GM19240 (cell line): ENCODE measurements at regions not wholly inside any gene's neighbourhood (a gene's known extent, or its start where the extent isn't known, plus 50 kb on each side); places are given as distances from the start of the nearest gene placed in this dataset.

Experiments
- DNase-seq: peaks from one replicate; pipeline ENCODE4 v3.0.0; 2011; ENCODE audit warnings: low spot score; ENCODE audit not compliant: insufficient read length

DNA sequence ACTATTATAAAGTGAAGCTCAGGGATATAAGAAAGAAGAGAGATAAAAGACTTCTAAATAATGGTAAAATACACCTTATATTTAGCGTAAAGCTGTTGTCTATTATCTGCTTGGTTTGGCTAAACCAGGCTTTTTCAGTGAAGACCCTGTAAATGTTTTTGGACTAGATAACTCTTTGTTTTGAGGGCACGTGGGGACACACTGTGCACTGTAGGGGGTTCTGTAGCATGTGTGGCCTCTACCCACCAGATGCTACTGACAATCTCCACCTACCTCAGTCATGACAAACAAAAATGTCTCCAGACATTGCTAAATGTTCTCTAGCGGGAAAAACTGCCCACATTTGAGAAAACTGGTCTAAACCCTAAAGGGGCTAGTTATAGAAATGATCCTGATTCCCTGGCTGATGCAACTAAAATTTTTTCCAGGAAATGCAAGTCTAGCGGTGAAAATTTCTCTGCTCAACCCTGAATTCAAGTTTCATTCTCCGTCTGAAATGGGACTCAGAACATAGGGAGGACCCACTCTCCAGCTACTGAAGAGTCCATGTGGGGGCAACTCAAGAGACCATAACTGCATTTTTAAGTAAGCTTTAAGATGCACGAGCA is 355.2 kb upstream of the RASGEF1B start:
- DNase-seq: no peak

DNA sequence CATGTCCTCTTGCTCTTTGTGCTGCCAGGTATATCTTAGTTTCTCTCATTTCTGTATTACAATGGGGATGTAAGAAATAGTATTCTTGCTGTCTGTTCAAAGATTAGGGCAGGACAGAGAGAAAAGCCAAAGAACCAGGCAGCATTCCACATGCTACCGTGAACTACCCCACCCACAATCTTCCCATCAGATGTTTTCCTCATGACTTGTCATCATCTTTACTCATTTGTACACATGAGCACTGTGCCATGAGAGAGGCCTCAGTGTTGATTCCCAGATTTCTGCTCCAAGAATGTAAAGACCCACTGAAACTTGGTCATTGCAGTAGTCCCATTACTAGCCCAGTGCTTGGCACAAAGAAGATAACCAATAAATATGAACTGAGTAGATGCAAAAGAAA is 354.6 kb upstream of the RASGEF1B start:
- no peak for DNase-seq

DNA sequence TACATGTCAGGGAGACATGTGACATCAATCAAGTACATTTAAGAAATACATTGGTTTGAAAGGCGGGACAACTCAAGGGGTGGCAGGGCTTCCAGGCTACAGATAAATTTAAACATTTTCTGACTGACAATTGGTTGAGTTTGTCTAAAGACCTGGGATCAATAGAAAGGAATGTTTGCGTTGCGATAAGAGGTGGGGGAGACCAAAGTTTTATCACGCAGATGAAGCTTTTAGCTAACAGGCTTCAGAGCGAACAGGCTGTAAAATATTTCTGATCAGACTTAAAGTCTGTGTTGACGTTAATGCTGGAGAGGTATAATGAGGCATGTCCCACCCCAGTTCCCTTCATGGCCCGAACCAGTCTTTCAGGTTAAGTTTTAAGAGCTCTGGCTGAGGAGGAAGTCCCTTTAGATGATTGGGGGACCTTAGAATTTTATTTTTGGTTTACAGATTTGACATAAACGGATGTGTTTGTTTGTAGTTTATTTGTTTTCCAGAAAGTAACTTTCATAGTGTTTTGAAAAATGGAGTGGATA is 346.7 kb upstream of the RASGEF1B start:
- DNase-seq: no peak

DNA sequence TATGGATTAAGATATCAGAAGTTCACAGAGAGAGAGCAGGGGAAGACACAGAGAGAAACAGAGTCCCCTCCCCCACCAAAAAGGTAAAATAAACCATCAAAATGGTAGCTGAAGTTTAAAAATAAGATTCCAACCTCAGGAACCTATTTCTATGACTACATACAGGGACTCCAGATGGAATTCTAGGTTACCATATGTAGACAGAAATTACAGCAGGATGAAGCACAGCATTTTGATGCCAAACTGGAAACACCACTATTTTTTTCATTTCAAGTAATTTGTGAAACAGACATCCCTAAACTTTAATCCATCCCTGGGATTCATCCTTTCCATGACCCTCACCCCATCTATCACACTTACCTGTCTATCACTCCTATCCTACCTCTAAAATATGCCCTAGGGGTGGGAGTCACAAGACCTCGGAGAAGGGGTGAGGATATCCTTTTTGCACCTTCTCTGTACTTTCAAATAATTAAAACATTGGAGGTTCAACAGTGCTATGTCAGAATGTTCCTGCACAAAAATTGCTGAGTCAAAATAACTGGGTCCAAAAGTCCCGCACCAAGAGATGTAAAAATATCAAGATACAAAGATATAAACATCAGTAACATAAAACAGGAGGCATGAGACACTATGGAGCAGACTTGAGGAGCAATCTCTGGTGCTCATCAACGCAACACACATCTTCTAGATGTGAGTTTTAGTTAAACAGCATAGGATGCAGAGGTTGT is 344.5 kb upstream of the RASGEF1B start:
- DNase-seq: no peak

DNA sequence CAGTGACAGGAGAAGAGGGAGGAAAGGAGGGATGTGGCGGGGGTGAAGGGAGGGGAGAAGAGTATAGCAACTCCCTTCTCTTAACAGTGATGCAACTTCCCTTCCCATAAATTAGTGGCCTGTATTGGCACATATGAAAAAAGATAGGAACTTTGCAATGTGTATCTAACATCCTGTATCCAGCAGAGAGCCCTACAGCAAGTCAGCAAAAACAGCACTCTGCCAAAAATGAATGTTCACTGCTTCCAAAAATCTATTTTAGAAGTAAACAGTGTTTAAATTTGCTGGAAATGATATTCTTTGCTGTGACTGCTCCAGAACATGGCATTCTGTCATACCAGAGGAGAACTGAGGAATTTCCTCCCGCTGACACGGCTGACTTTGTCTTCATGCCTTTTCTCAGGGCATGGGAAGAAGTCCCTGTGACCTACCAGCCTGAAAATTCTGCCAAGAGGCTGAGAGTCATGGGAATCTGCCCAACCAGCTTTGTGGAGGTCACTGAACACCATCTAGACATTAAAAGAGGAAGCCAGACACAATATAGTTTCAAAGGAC is 343.4 kb upstream of the RASGEF1B start:
- DNase-seq: no peak

DNA sequence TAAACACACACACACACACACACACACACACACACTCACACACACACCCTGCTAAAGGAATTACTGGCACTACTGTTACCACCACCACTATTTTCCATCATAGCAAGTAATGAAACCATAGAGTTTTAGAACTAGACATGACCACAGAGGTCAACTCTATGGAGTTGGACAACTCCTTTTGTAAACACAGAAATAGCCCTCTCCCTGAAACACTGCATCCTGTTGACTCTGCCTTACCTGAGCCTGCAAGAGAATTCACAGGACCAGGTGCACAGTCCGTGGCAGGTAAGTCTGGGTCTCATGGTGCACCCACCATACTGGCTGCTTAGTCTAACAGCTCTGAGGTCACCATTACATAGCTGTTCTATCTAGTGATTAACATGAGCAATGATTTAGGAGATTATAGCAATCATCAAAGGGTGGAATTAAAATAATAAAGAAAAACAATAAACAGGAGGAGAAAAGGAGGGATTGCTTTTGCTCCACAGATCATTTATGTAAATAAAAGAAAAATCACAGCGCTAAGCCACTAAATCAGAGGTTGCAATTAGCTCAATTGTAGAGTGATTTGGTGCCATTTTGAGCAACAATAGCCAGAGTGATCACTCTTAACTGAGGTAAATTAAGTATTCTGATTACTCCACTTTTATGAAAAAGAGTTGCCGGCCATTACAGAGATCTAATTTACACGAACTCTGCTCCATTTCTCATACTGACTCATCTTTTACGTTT is 340.0 kb upstream of the RASGEF1B start:
- no peak for DNase-seq

DNA sequence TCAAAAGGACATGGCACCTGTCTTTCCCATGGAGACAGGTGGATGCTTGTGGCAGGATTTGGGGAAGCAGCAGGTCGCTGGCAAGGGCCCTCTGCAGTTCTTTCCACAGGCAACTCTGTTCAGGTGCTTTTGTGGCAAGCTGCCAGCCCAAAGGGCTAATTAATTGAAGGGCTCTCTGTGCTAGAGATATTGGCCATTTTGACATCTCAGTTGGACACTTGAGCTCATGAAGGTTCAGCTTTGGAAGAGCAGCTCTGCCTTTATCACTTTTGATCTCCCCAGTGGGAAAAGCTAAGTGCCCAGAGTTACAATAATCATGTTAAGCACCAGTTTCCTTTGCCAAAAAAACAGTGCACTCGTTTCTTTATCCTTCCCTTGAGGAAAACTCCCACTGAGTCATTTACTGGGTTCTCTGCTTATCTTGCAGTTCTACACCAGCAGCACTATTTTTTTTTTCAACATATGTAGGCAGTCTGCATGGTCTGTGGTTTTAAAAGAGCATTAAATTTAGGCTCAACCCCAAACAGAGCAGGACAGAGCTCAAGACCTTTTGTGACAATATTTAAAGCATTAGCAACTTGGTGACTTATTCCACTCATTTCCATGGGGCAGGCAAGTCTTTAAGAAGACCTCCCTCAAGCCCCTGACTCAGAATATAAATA is 336.4 kb upstream of the RASGEF1B start:
- DNase-seq: no peak

DNA sequence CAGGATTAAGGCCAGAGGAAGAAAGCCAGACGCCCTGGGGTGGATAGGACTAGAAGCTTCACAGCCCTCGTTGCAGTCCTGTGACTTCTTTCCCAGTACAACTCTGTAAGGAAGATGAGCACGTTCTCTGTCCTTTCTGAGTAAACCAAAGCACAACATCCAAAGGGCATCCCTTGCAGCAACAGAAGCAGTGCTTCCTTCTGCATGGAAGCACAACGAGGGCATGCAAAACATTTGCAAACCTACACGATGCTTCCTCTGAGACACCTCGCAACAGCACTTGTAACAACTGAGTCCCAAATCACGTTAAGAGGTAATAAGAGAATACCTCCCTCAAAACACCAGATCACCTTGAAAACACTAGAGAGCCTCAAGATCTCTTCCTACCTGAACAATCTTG is 335.7 kb upstream of the RASGEF1B start:
- DNase-seq: no peak

DNA sequence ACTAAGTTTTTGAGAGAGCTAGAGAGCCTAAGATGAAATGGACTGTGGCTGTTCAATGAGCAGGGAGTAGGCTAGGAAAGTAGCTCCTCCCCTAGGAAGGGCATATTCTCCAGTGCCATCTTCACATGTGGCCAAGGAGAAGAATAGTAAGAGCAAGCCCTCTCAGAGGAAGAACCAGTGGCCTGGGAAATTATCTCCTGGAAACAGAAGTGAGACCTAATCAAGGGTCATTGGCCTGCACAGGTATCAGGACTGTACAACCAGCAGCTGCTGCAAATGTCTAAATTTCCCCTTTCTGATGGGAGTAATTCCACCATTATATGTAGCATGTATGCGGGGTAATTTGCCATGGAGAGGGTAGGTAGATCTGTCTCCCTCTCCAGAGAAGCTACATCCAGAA is 334.8 kb upstream of the RASGEF1B start:
- DNase-seq: no peak

DNA sequence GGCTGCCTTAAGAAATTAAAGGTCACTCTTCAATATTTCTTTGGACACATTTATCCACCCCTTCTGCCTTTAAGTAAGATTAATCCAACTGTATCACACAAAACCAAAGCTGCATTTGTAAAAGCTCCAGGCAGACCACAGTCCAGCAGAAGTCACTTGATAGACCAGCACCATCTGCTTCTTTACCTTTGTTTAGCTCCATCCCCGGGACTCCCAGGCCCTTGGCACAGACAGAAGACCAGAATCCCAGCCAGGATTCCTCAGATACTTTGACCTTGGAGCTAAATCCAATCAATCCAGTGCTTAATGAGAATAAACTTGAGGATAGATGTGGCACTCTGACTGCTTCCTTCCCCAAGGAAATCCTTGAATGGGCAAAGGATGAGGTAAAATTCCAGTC is 333.1 kb upstream of the RASGEF1B start:
- no peak for DNase-seq

DNA sequence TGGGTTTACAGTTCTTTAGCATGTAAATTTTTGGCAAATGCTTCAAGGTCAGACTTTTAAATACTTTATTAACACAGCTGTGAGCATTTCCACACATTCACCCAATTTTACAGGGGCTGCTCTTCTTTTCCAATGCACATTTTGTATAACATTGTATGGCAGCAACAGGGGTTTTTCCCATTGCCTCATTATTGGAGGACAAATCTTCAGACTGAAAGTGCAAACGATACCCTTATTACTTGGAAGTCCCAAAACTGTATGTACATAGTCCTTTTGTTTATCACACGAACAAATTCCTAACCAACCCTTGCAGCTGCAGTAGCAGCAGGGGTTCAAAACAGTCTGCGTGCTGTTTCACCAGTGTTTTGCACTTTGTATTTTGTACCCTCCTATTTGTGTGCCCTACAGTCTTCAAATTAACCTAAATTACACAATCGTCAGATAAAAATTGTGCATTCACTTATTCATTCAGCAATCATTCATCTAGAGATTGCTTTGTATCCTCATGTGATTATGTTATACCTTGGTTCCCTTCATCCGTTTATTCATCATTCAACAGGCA is 330.7 kb upstream of the RASGEF1B start:
- DNase-seq: no peak

DNA sequence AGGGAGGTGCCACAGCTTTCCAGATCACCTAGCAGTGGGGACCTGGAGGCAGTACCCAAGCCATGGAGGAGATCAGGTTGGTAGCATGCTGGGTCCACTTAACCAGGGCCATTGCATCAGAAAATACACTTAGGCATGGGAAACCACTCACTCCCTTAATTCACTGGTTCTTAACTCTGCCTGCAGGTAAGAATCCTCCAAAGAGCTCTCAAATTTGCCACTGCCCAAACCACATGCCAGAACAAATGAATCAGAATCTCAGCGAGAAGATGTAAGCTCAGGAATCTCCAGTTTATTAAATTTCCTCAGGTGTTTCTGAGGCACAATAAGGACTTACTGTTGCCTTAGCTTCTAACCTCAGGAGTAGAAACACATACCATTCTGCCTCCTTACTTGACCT is 327.7 kb upstream of the RASGEF1B start:
- DNase-seq: no peak

DNA sequence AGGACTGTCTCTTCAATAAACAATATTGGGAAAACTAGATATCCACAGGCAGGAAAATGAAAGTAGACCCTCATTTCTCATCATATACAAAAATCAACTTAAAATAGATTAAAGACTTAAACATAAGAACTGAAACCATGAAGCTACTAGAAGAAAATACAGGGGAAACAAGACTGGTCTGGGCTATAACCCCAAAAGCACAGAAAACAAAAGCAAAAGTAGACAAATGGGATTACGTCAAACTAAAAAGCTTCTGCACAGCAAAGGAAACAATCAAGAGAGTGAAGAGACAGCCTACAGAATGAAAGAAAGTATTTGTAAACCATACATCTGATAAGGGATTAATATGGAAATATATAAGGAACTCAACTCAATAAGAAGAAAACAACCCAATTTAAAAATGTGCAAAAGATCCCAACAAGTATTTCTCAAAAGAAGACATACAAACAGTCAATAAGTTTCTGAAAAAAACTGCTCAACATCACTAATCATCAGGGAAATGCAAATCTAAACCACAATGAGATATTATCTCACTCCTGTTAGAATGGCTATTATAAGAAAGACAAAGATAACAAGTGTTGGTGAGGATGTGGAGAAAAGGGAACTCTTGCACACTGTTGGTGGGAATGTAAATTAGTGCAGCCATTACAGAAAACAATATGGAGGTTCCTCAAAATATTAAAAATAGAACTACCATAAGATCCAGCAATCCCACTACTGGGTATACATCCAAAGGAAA is 325.3 kb upstream of the RASGEF1B start:
- no peak for DNase-seq

DNA sequence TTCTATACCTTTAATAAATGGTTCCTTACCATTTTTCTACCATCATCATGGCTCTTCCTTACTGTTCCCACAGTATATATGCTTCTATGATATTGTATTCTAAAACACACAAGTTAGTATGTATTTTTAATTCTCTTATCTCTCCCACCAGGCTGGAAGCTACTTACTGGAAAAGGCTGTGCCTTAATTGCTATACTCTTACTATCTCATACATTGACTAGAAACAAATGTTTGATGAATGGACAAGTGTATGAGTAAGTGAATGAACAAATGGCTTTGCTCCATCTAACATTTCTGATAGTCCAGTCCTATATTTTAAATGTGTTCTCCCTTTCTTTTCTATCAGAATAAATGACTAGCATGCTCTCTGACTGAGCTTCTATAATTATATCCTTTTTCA is 320.8 kb upstream of the RASGEF1B start:
- DNase-seq: no peak

DNA sequence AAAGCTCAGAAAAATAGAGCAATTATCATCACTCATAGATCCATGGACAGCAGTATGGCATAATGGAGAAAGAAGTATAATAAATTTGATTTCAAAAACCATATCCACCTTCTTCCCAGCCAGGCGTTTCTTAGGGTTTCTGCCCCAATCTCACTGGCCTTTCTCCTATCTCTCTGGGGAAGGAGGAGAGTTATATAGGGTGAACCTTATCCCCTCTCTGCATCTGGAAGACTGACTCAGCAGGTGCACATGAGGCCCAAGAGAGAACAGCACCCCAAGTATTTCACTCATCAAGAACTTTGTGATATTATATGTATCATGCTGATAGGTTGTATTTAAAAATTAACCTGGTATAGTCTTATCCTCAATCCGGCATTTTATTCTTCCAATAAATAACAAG is 318.8 kb upstream of the RASGEF1B start:
- no peak for DNase-seq

DNA sequence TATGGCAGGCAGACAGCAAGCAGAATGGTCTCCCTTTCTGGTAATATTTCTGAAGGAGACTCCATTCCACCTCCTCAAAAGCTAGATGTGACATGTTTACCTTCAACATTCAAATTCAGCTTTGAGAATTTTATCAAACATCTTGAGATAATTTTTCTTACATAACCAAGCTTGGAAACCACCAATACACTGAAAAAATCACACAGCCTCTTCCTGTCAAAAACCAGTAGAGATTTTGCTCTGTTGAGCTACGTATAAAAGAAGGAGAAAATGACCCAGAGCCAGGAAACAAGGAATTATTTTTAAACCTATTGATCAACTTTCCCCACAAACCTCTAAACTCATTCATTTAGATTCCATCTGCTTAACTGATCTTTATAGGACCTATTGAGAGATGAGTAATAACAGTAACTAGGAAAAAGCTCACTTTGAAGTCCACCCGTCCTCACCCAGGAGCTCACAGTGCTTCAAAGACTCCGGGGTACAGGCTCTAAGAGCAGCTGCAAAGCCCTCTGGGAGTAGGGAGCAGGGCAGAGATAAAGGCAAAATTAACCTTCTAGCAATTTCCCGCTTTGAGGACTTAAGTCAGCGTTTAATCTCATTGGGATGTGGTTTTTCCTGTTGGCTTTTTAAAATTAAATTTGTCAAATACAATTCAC is 318.2 kb upstream of the RASGEF1B start:
- no peak for DNase-seq

DNA sequence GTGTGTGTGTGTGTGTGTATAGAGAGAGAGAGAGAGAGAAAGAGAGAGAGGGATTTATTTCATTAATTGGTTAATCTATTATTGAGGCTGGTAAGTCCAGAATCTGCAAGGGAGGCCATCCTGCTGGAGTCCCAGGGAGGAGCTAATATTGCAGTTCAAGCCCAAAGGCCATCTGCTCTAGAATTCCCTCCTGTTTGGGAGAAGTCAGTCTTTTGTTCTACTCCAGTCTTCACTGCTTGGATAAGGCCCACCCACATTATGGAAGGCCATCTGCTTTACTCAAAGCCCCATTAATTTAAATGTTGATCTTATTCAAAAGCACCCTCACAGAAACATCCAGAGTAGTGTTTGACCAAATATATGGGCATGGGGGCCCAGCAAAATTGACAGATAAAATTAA is 317.5 kb upstream of the RASGEF1B start:
- no peak for DNase-seq

DNA sequence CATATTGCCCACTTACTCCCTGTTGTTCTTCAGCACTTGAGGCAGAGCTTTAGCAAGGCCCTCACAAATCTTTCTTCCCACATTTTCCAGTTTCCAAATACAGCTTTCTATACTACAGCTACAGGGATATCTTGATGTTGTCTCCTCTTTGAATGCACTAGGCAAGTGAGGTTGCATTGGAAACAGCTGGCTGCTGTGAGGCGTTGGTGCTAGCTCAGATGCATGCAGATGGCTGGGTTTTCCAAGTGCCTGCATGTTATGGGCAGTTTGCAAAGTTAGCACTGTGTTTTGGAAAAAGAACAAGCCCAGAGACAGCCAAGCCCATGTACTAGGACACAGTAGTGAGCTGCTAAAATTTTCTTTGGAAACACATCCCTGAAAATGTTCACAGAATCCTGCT is 315.1 kb upstream of the RASGEF1B start:
- DNase-seq: no peak

DNA sequence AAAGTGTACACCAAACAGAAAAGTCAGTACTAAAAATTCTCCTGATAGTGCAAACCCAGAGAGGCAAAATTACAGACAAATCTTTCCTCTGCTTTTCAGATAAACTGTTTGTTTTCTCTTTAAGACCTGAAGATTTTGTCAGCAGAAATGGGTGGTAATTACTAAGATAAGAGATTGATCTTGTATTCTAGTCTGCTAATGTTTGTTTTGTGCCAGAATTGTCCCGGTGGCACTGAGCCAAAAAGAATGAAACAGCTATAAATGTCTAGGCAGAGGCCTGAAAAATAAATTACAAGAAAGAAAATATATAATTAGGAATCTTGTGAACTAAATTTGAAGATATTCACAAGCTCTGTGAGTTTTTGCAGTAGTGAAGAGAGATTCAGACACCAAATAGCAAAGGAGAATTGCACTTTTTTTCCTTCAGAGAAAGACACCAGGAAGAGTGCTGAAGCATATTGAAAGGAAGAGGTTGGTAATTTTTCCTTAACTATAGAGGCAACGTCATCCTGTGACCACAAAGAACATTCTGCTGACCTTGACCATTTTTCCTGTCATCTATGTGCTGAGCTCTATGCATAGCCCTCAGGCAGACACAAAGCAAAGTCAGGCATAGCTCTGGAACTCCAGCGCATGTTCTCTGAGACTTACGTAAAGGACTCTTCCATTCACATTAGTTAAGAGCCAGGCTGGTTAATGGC is 314.5 kb upstream of the RASGEF1B start:
- DNase-seq: no peak
